GM23338 (cell line): ENCODE measurements at regions not wholly inside any gene's neighbourhood (a gene's known extent, or its start where the extent isn't known, plus 50 kb on each side); places are given as distances from the start of the nearest gene placed in this dataset.

Experiments used
- ATAC-seq: fragments of 200-7000 bp; cut with Tn5 transposase; 3 replicates; pipeline ENCODE4 v1.9.1; 2020
- DNase-seq: peaks from one replicate; pipeline ENCODE4 v3.0.0-alpha.2; 2015; ENCODE audit warnings: low spot score
- H2AFZ ChIP-seq: fragments of 200-600 bp; sonication (generic); 2 replicates; pipeline ENCODE4 v1.8.0; 2016; ENCODE audit warnings: antibody characterized with exemption, mild to moderate bottlenecking, moderate library complexity
- H3F3A ChIP-seq: fragments of 200-600 bp; sonication (generic); replicated peaks from 2 replicates; pipeline ENCODE4 v1.8.0; 2017; ENCODE audit warnings: antibody characterized with exemption, mixed run types, low read depth
- H3K27ac ChIP-seq: fragments of 200-600 bp; sonication (generic); 2 replicates; pipeline ENCODE4 v1.6.1; 2016; ENCODE audit warnings: low read depth
- H3K27me3 ChIP-seq: fragments of 200-600 bp; sonication (generic); 2 replicates; pipeline ENCODE4 v1.8.0; 2016; ENCODE audit warnings: mild to moderate bottlenecking, mixed run types, moderate library complexity; ENCODE audit not compliant: insufficient read depth
- H3K36me3 ChIP-seq: fragments of 200-600 bp; sonication (generic); 2 replicates; pipeline ENCODE4 v1.8.0; 2016; ENCODE audit warnings: mild to moderate bottlenecking; ENCODE audit not compliant: insufficient read depth
- H3K4me1 ChIP-seq: fragments of 200-600 bp; sonication (generic); 2 replicates; pipeline ENCODE4 v1.8.0; 2016; ENCODE audit warnings: mild to moderate bottlenecking, moderate library complexity; ENCODE audit not compliant: insufficient read depth
- H3K4me2 ChIP-seq: fragments of 200-600 bp; sonication (generic); 2 replicates; pipeline ENCODE4 v1.7.1; 2017; ENCODE audit warnings: mixed run types
- H3K4me3 ChIP-seq: fragments of 200-600 bp; sonication (generic); 2 replicates; pipeline ENCODE4 v1.6.1; 2016; ENCODE audit warnings: mixed run types
- H3K79me2 ChIP-seq: fragments of 200-600 bp; sonication (generic); replicated peaks from 2 replicates; pipeline ENCODE4 v1.8.0; 2017; ENCODE audit warnings: mild to moderate bottlenecking; ENCODE audit not compliant: insufficient read depth
- H3K9me2 ChIP-seq: fragments of 200-600 bp; sonication (generic); 2 replicates; pipeline ENCODE4 v1.8.0; 2017; ENCODE audit not compliant: insufficient read depth
- H4K20me1 ChIP-seq: fragments of 200-600 bp; sonication (generic); replicated peaks from 2 replicates; pipeline ENCODE4 v1.8.0; 2017; ENCODE audit warnings: mild to moderate bottlenecking; ENCODE audit not compliant: insufficient read depth
- H3K27ac Mint-ChIP-seq: 2 replicates; pipeline ENCODE4 v1.8.0; 2020; ENCODE audit warnings: inconsistent platforms, mild to moderate bottlenecking, moderate library complexity, mixed read lengths
- H3K27me3 Mint-ChIP-seq: 3 replicates; pipeline ENCODE4 v1.8.0; 2022; ENCODE audit warnings: low read depth, mild to moderate bottlenecking, moderate library complexity, mixed read lengths, inconsistent platforms; ENCODE audit not compliant: insufficient read depth, poor library complexity
- H3K36me3 Mint-ChIP-seq: 3 replicates; pipeline ENCODE4 v1.8.0; 2021; ENCODE audit warnings: low read depth, mild to moderate bottlenecking, inconsistent platforms, moderate library complexity, mixed read lengths
- H3K4me1 Mint-ChIP-seq: 3 replicates; pipeline ENCODE4 v1.8.0; 2020; ENCODE audit warnings: mild to moderate bottlenecking, inconsistent platforms, mixed read lengths
- H3K4me3 Mint-ChIP-seq: 3 replicates; pipeline ENCODE4 v1.8.0; 2021; ENCODE audit warnings: moderate library complexity, mild to moderate bottlenecking, inconsistent platforms, mixed read lengths
- H3K9me3 Mint-ChIP-seq: 3 replicates; pipeline ENCODE4 v1.8.0; 2020; ENCODE audit warnings: moderate library complexity, mild to moderate bottlenecking, inconsistent platforms, mixed read lengths
- CREB1 ChIP-seq: fragments of 250-450 bp; sonication (Bioruptor Pico); IDR thresholded peaks from 2 replicates; pipeline ENCODE4 v1.5.0; 2020; ENCODE audit warnings: low read depth, mild to moderate bottlenecking, moderate library complexity
- CTCF ChIP-seq, 2 experiments: fragments of 200-600 bp in 1 of 2; sonication (generic) in 1 of 2; conservative IDR thresholded peaks; 2 replicates each; pipeline versions ENCODE4 v1.5.1 to v1.6.1; 2016 to 2017; ENCODE audit warnings: antibody characterized with exemption in 2 of 2, low read depth in 2 of 2, mild to moderate bottlenecking in 2 of 2, moderate library complexity in 1 of 2
- EZH2 ChIP-seq: fragments of 200-600 bp; sonication (generic); IDR thresholded peaks from one replicate; pipeline ENCODE4 v1.8.0; 2017; ENCODE audit warnings: antibody characterized with exemption, mild to moderate bottlenecking, low read depth; ENCODE audit not compliant: unreplicated experiment
- EZH2phosphoT487 ChIP-seq: fragments of 200-600 bp; sonication (generic); IDR thresholded peaks from one replicate; pipeline ENCODE4 v1.8.1; 2018; ENCODE audit warnings: antibody characterized with exemption; ENCODE audit not compliant: unreplicated experiment
- JUNB ChIP-seq: IDR thresholded peaks from one replicate; pipeline ENCODE4 v1.6.1; 2016; ENCODE audit warnings: antibody characterized with exemption; ENCODE audit not compliant: unreplicated experiment
- TF ChIP-seq, protein P1 (sequence below): IDR thresholded peaks from 2 replicates; pipeline ENCODE4 v1.6.1; 2016; ENCODE audit warnings: antibody characterized with exemption
- TF ChIP-seq, protein P2 (sequence below): fragments of 250-450 bp; sonication (Bioruptor Pico); IDR thresholded peaks from 2 replicates; pipeline ENCODE4 v1.5.0; 2020; ENCODE audit warnings: mild to moderate bottlenecking, moderate library complexity
- TF ChIP-seq, protein P3 (sequence below): IDR thresholded peaks from one replicate; pipeline ENCODE4 v1.6.1; 2018; ENCODE audit warnings: antibody characterized with exemption; ENCODE audit not compliant: unreplicated experiment

DNA sequence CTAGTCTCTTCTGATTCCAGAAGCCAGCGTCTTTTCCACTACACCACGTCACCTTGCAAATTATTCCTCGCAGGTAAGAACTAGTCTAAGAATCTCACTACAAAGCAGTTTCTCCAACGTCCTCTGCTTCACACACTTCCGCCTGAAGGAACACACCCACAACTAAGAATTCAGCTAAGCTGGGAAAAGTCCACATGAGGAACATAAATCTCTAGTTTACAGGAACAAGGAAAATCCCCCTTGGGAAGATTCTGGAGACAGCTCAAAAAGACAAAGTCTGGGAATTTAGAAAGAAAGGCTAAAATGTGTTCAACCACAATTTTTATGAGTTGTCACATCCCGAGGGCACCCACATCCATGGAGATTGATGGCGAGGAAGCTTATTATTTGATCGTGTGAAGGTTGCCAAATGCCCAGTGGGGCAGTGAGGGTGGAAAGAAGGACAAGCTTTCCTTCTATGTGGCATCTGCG lies 780.2 kb upstream of the TBX3 start (continued):
- TF ChIP-seq, protein P1, sequence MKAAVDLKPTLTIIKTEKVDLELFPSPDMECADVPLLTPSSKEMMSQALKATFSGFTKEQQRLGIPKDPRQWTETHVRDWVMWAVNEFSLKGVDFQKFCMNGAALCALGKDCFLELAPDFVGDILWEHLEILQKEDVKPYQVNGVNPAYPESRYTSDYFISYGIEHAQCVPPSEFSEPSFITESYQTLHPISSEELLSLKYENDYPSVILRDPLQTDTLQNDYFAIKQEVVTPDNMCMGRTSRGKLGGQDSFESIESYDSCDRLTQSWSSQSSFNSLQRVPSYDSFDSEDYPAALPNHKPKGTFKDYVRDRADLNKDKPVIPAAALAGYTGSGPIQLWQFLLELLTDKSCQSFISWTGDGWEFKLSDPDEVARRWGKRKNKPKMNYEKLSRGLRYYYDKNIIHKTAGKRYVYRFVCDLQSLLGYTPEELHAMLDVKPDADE: no peak
- TF ChIP-seq CREB1 (CRISPR knock-in tag) (no peak), EZH2 (no peak)

DNA sequence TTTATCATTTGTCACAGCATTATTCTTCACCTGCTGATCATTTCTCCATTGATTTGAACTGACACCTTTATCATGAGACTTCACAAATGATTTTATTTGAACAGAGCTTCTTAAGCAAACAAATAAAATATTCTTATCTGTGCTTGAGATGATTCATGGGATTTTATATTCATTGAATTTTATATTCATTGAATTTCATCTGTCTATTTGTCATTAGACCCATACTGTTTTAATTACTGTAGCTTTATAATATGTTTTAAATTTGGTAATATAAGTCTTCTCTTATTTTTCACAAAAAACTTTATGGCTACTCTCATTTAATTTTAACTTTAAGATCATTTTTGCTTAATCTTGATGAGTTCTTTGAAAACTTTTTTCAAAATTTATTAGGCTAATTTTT lies 777.4 kb upstream of the TBX3 start:
- no peaks in the 10 kb centered on the region for H4K20me1 ChIP-seq
- H3K4me3 ChIP-seq: no peak overlapping the region
- no peaks in the 10 kb centered on the region for H3K9me2 ChIP-seq
- ATAC-seq (no peak), DNase-seq (no peak)
- H2AFZ ChIP-seq: no peak overlapping the region
- no peak overlapping the region for H3K4me2 ChIP-seq
- H3K4me1 ChIP-seq: no peaks in the 10 kb centered on the region
- H3K27me3 ChIP-seq: no peaks in the 10 kb centered on the region
- TF ChIP-seq CREB1 (CRISPR knock-in tag): no peak
- TF ChIP-seq CTCF (conservative IDR thresholded peaks at IDR 0.05; ENCODE audit: low read depth in 2 of 2): no peak
- TF ChIP-seq, protein P2, sequence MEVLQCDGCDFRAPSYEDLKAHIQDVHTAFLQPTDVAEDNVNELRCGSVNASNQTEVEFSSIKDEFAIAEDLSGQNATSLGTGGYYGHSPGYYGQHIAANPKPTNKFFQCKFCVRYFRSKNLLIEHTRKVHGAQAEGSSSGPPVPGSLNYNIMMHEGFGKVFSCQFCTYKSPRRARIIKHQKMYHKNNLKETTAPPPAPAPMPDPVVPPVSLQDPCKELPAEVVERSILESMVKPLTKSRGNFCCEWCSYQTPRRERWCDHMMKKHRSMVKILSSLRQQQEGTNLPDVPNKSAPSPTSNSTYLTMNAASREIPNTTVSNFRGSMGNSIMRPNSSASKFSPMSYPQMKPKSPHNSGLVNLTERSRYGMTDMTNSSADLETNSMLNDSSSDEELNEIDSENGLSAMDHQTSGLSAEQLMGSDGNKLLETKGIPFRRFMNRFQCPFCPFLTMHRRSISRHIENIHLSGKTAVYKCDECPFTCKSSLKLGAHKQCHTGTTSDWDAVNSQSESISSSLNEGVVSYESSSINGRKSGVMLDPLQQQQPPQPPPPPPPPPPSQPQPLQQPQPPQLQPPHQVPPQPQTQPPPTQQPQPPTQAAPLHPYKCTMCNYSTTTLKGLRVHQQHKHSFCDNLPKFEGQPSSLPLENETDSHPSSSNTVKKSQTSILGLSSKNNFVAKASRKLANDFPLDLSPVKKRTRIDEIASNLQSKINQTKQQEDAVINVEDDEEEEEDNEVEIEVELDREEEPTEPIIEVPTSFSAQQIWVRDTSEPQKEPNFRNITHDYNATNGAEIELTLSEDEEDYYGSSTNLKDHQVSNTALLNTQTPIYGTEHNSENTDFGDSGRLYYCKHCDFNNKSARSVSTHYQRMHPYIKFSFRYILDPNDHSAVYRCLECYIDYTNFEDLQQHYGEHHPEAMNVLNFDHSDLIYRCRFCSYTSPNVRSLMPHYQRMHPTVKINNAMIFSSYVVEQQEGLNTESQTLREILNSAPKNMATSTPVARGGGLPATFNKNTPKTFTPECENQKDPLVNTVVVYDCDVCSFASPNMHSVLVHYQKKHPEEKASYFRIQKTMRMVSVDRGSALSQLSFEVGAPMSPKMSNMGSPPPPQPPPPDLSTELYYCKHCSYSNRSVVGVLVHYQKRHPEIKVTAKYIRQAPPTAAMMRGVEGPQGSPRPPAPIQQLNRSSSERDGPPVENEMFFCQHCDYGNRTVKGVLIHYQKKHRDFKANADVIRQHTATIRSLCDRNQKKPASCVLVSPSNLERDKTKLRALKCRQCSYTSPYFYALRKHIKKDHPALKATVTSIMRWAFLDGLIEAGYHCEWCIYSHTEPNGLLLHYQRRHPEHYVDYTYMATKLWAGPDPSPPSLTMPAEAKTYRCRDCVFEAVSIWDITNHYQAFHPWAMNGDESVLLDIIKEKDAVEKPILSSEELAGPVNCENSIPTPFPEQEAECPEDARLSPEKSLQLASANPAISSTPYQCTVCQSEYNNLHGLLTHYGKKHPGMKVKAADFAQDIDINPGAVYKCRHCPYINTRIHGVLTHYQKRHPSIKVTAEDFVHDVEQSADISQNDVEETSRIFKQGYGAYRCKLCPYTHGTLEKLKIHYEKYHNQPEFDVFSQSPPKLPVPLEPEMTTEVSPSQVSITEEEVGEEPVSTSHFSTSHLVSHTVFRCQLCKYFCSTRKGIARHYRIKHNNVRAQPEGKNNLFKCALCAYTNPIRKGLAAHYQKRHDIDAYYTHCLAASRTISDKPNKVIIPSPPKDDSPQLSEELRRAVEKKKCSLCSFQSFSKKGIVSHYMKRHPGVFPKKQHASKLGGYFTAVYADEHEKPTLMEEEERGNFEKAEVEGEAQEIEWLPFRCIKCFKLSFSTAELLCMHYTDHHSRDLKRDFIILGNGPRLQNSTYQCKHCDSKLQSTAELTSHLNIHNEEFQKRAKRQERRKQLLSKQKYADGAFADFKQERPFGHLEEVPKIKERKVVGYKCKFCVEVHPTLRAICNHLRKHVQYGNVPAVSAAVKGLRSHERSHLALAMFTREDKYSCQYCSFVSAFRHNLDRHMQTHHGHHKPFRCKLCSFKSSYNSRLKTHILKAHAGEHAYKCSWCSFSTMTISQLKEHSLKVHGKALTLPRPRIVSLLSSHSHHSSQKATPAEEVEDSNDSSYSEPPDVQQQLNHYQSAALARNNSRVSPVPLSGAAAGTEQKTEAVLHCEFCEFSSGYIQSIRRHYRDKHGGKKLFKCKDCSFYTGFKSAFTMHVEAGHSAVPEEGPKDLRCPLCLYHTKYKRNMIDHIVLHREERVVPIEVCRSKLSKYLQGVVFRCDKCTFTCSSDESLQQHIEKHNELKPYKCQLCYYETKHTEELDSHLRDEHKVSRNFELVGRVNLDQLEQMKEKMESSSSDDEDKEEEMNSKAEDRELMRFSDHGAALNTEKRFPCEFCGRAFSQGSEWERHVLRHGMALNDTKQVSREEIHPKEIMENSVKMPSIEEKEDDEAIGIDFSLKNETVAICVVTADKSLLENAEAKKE: no peak
- TF ChIP-seq, protein P3, sequence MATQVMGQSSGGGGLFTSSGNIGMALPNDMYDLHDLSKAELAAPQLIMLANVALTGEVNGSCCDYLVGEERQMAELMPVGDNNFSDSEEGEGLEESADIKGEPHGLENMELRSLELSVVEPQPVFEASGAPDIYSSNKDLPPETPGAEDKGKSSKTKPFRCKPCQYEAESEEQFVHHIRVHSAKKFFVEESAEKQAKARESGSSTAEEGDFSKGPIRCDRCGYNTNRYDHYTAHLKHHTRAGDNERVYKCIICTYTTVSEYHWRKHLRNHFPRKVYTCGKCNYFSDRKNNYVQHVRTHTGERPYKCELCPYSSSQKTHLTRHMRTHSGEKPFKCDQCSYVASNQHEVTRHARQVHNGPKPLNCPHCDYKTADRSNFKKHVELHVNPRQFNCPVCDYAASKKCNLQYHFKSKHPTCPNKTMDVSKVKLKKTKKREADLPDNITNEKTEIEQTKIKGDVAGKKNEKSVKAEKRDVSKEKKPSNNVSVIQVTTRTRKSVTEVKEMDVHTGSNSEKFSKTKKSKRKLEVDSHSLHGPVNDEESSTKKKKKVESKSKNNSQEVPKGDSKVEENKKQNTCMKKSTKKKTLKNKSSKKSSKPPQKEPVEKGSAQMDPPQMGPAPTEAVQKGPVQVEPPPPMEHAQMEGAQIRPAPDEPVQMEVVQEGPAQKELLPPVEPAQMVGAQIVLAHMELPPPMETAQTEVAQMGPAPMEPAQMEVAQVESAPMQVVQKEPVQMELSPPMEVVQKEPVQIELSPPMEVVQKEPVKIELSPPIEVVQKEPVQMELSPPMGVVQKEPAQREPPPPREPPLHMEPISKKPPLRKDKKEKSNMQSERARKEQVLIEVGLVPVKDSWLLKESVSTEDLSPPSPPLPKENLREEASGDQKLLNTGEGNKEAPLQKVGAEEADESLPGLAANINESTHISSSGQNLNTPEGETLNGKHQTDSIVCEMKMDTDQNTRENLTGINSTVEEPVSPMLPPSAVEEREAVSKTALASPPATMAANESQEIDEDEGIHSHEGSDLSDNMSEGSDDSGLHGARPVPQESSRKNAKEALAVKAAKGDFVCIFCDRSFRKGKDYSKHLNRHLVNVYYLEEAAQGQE: no peak
- TF ChIP-seq JUNB: no peak
- no peak for TF ChIP-seq EZH2
- TF ChIP-seq EZH2phosphoT487: no peak
- no peak overlapping the region for H3K4me3 Mint-ChIP-seq
- peaks cover 5% of the 10 kb centered on the region for H3K9me3 Mint-ChIP-seq
- H3K27ac ChIP-seq: no peak overlapping the region
- peaks cover 5% of the 10 kb centered on the region for H3K4me1 Mint-ChIP-seq
- H3K36me3 Mint-ChIP-seq: no peaks in the 10 kb centered on the region
- H3K79me2 ChIP-seq: no peaks in the 10 kb centered on the region
- no peak overlapping the region for H3K27ac Mint-ChIP-seq
- H3K27me3 Mint-ChIP-seq: peaks cover 2% of the 10 kb centered on the region
- no peaks in the 10 kb centered on the region for H3K36me3 ChIP-seq
- no peaks in the 10 kb centered on the region for H3F3A ChIP-seq
